ENCODE measurements at regions not wholly inside any gene's neighbourhood (a gene's known extent, or its start where the extent isn't known, plus 50 kb on each side); places are given as distances from the start of the nearest gene placed in this dataset.

GRCh38 chr10:89975771-89976170, 274.4 kb downstream of the KIF20B start:
- TF ChIP-seq CTCF (IDR thresholded peaks at IDR 0.05) (no peak), POLR2A (IDR thresholded peaks at IDR 0.05) (no peak)
